Astrocyte of the hippocampus (primary cell): ENCODE measurements at regions not wholly inside any gene's neighbourhood (a gene's known extent, or its start where the extent isn't known, plus 50 kb on each side); places are given as distances from the start of the nearest gene placed in this dataset.

ENCODE experiments used
- DNase-seq: peaks from one replicate; pipeline ENCODE4 v3.0.0; 2011; ENCODE audit warnings: low read depth, low spot score

DNA sequence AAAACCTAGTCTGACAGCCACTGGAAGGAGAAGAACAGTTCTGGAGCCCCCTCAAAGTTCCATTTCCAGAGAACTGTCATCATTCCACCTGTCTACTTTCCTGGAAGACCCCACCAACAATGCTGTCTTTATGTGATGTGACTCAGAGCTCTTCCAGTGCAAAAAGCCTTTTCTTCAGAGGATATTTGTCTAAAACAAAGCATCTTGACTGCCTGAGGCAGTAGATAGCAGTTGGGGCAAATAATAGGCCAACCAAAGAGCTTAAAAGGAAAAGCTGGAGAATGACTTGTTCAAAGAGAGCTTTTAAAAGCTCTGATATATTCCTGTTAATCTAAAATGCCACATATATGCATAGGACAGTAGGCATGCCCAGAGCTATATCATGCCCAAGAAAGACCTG lies 62.6 kb downstream of the MIS18A start:
- no peak for DNase-seq

DNA sequence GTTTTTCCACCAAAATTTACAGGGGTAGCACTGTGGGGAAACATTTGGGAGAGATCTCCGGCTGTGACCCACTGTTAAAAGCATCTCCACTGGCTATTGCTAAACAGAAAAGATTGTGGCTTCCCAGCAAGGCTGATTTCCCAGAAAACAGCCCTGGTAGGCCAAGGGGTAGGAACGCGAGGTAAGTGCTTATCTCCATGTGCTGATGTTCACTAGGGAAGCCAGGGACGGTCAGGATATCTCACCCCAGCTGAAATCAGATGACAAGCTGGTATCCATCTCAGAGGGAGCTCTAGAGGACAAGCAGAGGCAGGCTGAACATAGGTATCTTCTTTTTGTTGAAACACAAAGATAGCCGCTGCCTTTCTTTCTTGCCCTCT lies 63.6 kb downstream of the MIS18A start:
- DNase-seq, result no peak

- no peak for DNase-seq
Measured at GRCh38 chr21:32214654-32215305, 64.1 kb downstream of the MIS18A start.

DNA sequence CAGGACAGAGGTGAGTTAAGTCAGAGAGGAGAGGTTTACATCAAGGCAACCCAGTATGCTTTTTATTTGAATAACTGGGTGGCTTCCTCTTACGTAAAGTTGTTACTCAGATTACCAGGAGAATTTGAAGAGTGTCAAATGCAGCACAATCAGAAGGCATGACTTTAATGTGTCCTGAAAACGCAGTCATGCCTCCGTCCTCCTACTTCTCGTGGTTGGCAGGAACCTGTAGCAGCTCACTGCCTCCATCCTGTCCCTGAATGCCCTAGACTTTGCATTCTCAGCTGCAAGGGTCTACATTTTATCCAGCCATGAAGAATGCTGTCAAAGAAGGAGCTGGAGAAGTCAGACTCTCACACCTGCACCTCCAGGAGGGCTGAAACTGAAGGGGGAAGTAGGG lies 66.7 kb downstream of the MIS18A start:
- DNase-seq, result no peak

DNA sequence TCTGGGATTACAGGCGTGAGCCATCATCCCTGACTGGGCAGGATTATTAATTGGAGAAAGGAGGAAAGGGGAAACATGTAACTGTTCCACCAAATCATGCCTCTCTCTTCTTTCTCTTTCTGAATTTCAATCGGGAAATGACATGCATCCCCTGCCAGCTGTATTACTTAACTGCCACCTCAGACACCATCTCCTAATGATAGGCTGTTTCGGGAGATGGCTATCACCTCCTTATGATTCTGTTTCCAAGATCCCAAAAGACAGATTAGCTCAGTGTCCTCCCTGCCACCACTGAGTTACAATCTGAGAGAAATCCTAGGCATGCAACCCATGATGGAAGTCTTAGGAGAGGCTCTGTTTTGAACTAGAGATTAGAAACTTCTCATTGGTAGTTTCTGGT lies 67.5 kb downstream of the MIS18A start:
- no peak for DNase-seq

DNA sequence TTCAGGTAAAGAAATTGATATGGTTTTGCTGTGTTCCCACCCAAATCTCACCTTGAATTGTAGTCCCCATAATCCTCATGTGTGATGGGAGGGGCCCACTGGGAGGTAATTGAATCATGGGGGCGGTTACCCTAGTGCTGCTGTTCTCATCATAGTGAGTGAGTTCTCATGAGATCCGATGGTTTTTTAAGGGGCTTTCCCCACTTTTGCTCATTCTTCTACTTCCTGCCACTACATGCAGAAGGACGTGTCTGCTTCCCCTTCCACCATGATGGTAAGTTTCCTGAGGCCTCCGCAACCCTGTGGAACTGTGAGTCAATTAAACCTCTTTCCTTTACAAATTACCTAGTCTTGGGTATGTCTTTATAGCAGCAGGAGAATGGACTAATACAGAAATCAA lies 69.3 kb downstream of the MIS18A start:
- no peak for DNase-seq

GRCh38 chr21:32207406-32207716 lies 71.5 kb downstream of the MIS18A start:
- no peak for DNase-seq

GRCh38 chr21:32206631-32207405 lies 72.0 kb downstream of the MIS18A start:
- no peak for DNase-seq

GRCh38 chr21:32203877-32204480 lies 74.9 kb downstream of the MIS18A start:
- no peak for DNase-seq

DNA sequence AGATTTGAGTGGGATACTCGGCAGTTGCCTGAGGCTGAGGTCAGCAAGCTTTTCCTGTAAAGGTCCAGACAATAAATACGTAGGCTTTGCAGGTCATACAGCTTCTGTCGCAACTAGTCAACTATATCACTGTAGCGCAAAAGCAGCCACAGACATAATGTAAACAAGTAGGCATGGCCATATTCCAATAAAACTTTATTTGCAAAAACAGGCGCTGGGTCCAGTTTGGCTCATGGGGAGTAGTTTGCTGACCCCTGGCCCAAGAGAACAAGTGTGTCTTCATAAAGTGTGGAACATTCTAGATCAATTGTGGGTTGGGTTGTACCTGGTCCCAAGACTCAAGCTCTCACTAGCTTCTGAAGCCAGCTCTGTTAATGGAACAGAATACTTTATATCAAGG lies 78.8 kb downstream of the MIS18A start:
- DNase-seq, result no peak

- DNase-seq, result no peak
Measured at GRCh38 chr21:32198384-32198783, 80.5 kb downstream of the MIS18A start.

GRCh38 chr21:32197896-32198295 lies 81.0 kb downstream of the MIS18A start:
- DNase-seq, result no peak

DNA sequence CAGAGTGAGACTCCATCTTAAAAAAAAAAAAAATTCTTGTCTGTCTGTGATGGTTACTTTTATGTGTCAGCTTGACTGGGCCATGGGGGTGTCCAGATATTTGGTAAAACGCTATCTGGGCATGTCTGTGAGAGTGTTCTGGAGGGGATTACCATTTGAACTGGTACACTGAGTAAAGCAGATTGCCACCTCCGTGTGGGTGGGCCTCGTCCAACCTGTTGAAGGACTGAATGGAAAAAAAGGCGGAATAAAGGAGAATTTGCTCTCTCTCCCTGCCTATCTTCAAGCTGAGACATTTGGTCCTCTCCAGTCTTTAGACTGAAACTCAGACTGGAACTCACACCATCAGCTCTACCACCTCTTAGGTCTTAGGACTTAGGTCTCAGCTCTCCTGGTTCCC lies 82.8 kb downstream of the MIS18A start:
- no peak for DNase-seq

DNA sequence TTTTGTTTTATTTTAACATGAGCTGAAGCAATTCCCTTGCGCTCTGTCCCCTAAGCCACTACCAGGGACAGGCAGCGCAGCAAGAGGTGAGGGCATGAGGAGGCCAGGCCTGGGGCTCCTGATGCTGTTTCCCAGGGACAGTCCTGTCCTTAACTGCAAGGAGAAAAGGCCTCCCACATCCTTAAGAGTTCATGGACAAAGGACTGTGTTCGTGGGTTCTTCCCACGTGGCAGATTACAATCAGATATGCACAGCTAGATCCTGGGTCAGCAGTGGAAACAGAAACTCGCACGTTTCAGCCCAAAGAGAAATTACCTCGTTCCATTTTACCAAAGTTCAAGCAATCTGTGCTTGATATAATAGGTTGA lies 85.8 kb downstream of the MIS18A start:
- no peak for DNase-seq

- DNase-seq, result no peak
Measured at GRCh38 chr21:32192291-32193097, 86.4 kb downstream of the MIS18A start.

DNA sequence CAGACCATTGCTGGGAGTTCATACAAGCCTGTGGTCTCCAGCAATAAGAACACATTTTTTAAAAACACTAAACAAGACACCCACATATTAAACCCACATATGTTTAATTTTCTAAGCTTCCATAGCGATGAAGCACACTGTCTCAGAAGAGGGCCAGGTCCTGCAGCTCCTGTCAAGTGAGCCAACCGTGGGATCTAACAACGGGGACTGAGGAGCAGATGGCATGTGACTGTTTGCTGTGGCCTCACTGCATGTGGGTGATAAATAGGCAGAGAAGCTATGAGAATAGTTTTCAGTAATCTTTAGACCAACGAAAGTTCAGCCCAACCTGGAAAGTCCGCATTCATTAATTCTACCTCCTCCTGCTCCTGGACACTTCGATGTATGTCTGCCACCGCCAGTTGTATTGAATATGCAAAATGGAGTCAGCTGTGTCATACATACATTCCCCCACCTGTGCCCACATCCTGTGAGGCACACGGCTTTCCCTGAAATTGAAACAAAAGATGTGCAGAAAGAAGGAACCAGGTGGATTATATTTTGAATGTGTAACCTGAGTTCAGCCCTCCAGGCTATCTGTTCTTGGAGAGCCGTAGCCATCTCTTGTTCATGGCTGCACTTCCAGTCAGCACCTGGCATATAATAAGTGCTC lies 88.2 kb downstream of the MIS18A start:
- DNase-seq, result no peak

DNA sequence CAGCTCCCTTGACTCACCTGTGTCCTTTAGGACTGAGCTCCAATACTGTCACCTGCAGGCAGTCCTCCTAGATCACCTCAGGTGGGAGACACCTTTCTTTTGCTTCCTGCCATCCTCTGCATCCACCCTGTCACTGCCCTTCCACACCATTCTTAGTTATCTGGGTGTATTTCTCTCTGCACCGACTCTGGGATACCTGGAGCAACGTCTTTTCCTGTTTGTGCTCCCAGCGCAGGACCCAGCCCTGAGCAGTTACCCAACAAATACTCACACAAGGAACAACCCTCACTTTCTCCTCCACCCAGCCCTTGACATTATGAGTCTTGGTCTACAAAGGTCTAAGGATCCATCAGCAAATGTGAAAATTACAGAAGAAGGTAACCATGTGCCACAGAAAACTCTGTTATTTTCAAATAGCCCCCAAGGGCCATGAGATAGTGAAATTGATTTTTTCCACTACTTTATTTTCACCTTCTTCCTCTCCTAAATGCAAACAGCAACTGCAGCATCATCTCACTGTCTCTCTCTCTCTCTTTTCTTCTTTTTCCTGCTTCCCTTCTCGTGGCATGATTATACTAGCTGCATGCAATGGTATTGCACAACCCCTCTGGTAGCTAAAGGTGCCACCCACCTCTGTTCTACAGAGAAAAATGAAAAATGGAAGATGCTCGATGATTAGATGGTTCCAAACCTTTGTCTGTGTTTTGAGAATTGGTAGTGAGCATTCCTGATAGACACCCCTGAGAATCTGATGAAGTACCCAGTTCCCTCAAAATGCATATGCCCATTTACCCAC lies 89.0 kb downstream of the MIS18A start:
- no peak for DNase-seq

DNA sequence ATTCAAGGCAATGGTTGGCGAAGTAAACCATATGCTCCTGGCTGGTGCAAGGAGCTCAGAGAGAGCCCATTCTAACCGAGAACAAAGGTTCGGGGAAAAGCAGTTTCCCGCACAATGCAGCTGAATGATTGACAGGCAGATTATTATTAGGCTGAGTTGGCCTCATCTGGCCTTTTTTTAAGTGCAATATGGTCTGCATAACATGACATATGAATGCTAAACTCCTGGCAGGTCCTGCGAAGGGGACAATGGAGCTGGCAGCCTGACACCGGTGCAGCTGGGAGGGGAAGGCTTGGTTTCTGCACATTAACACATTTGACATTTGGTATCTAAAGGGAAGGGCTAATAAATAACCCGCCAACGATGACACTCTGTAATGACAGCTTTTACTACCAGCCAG lies 92.0 kb downstream of the MIS18A start:
- no peak for DNase-seq

DNA sequence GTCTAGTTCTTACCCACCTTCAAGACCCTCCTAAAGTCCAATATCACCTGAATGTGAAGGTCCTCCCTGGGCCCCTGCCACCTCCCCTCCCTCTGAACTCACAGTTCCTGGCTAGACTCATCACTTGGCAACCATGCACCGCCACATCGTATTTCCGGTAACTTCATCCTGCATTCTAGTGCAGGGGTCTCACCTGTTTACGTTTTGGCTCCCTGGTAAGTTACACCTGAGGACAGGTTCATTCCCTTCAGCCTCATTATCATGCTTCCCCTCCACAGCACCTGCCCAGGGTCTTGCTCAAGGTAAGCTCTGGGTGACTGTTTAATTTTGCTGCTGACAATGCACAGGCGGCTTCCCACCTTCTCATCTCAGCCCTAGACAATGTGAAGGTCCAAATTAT lies 93.1 kb downstream of the MIS18A start:
- DNase-seq, result no peak

- no peak for DNase-seq
Measured at GRCh38 chr21:32185103-32185502, 93.7 kb downstream of the MIS18A start.

- no peak for DNase-seq
Measured at GRCh38 chr21:32184485-32184884, 94.4 kb downstream of the MIS18A start.
